ENCODE measurements at regions not wholly inside any gene's neighbourhood (a gene's known extent, or its start where the extent isn't known, plus 50 kb on each side); places are given as distances from the start of the nearest gene placed in this dataset.

- no peak overlapping the region for H3K4me3 Mint-ChIP-seq
- Histone ChIP-seq H3K9ac (ENCODE audit: extremely low read depth, low read length, poor library complexity, severe bottlenecking) (no peak overlapping the region), H3K36me3 (ENCODE audit: control insufficient read depth, insufficient read depth, low read length) (no peaks in the 10 kb centered on the region), H3K9me3 (ENCODE audit: control insufficient read depth, low read length) (peaks cover 4% of the 10 kb centered on the region), H3K27me3 (ENCODE audit: control insufficient read depth, insufficient read depth, low read length, poor library complexity, severe bottlenecking) (no peaks in the 10 kb centered on the region), H3K4me3 (ENCODE audit: low read length) (no peak overlapping the region), H3K4me1 (ENCODE audit: control insufficient read depth, insufficient read depth, low read length) (no peaks in the 10 kb centered on the region), H3K27ac (ENCODE audit: low read depth, low read length) (no peak overlapping the region)
- H3K9me3 Mint-ChIP-seq, result no peaks in the 10 kb centered on the region
- no peak for DNase-seq
- peaks cover 13% of the 10 kb centered on the region for H3K27me3 Mint-ChIP-seq (ENCODE audit: insufficient read depth)
- TF ChIP-seq CTCF (conservative IDR thresholded peaks at IDR 0.05), result no peak
- H3K4me1 Mint-ChIP-seq, result no peaks in the 10 kb centered on the region
- no peak overlapping the region for H3K27ac Mint-ChIP-seq
- no peaks in the 10 kb centered on the region for H3K36me3 Mint-ChIP-seq (ENCODE audit: low read depth)
Observed at GRCh38 chr7:27324246-27324645, 81.6 kb downstream of the EVX1 start.

GRCh38 chr7:27329909-27330308 is 87.3 kb downstream of the EVX1 start:
- Mint-ChIP-seq H3K9me3 (peaks cover 3% of the 10 kb centered on the region), H3K4me1 (no peaks in the 10 kb centered on the region), H3K27ac (no peak overlapping the region), H3K36me3 (ENCODE audit: low read depth) (no peaks in the 10 kb centered on the region), H3K4me3 (no peak overlapping the region), H3K27me3 (ENCODE audit: insufficient read depth) (peaks cover 9% of the 10 kb centered on the region)
- Histone ChIP-seq H3K4me3 (ENCODE audit: low read length) (no peak overlapping the region), H3K27ac (ENCODE audit: low read depth, low read length) (no peak overlapping the region), H3K4me1 (ENCODE audit: control insufficient read depth, insufficient read depth, low read length) (no peaks in the 10 kb centered on the region), H3K27me3 (ENCODE audit: control insufficient read depth, insufficient read depth, low read length, poor library complexity, severe bottlenecking) (no peaks in the 10 kb centered on the region), H3K36me3 (ENCODE audit: control insufficient read depth, insufficient read depth, low read length) (no peaks in the 10 kb centered on the region), H3K9ac (ENCODE audit: extremely low read depth, low read length, poor library complexity, severe bottlenecking) (no peak overlapping the region), H3K9me3 (ENCODE audit: control insufficient read depth, low read length) (no peaks in the 10 kb centered on the region)
- 51 to 71% methylated on average over 1 of the region's 1 CpG for WGBS, 2 experiments (ENCODE audit: insufficient coverage in 1 of 2, insufficient read length in 1 of 2)
- no peak for DNase-seq
- TF ChIP-seq CTCF (conservative IDR thresholded peaks at IDR 0.05), result peak; percentile 56

GRCh38 chr7:27339478-27339877 is 96.9 kb downstream of the EVX1 start:
- H3K4me3 ChIP-seq (ENCODE audit: low read length), result no peak overlapping the region
- 92% methylated on average over 2 of the region's 2 CpGs; no CpG with 5 or more reads in 1 of the 2 experiments for WGBS, 2 experiments (ENCODE audit: insufficient coverage in 1 of 2, insufficient read length in 1 of 2)
- no peaks in the 10 kb centered on the region for H3K9me3 ChIP-seq (ENCODE audit: control insufficient read depth, low read length)
- no peaks in the 10 kb centered on the region for H3K36me3 ChIP-seq (ENCODE audit: control insufficient read depth, insufficient read depth, low read length)
- no peak for DNase-seq
- no peaks in the 10 kb centered on the region for H3K4me1 ChIP-seq (ENCODE audit: control insufficient read depth, insufficient read depth, low read length)
- H3K9ac ChIP-seq (ENCODE audit: extremely low read depth, low read length, poor library complexity, severe bottlenecking), result no peak overlapping the region
- Mint-ChIP-seq H3K36me3 (ENCODE audit: low read depth) (no peaks in the 10 kb centered on the region), H3K4me1 (peaks cover 12% of the 10 kb centered on the region), H3K9me3 (no peaks in the 10 kb centered on the region), H3K4me3 (no peak overlapping the region), H3K27ac (peak overlapping the region; percentile 58), H3K27me3 (ENCODE audit: insufficient read depth) (peaks cover 4% of the 10 kb centered on the region)
- TF ChIP-seq CTCF (conservative IDR thresholded peaks at IDR 0.05), result no peak
- H3K27ac ChIP-seq (ENCODE audit: low read depth, low read length), result no peak overlapping the region
- no peaks in the 10 kb centered on the region for H3K27me3 ChIP-seq (ENCODE audit: control insufficient read depth, insufficient read depth, low read length, poor library complexity, severe bottlenecking)

All from endodermal cell (in vitro differentiated cells).